ENCODE measurements at regions not wholly inside any gene's neighbourhood (a gene's known extent, or its start where the extent isn't known, plus 50 kb on each side); places are given as distances from the start of the nearest gene placed in this dataset.

DNA sequence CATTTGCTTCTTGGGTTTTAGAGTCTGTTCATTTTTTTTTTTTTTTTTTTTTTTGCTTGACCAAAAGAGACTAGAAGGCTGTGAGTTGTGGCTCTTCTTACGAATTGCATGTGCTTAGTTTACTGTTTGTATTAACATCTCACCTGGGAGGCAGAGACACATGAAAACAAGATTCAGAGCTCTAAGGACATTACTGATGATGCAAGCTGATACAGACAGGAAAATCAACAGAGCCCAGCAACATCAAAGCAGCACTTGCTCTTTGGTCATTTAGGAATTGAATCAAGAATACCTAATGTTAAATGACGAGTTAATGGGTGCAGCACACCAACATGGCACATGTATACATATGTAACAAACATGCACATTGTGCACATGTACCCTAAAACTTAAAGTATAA, 55.7 kb upstream of the HS3ST5 start (continued):
- TF ChIP-seq ZNF460 (CRISPR knock-in tag; IDR thresholded peaks at IDR 0.05; ENCODE audit: borderline replicate concordance) (no peak), HES4 (CRISPR knock-in tag; IDR thresholded peaks at IDR 0.05; ENCODE audit: borderline replicate concordance) (no peak)

Small RNA genes lying in the stretch of these regions (small RNA-seq; reads per million reads assigned to genes)
- gene AL606845.1 (ENCODE audit: insufficient read depth in 2 of 3, insufficient read length in 3 of 3, low read depth in 2 of 3, low replicate concordance in 1 of 3) = 0 reads per million in 3 experiments
- 0 reads per million in 3 experiments for gene RNU6-475P (ENCODE audit: insufficient read depth in 2 of 3, insufficient read length in 3 of 3, low read depth in 2 of 3, low replicate concordance in 1 of 3)

Measured in HepG2 (cell line).